ENCODE measurements at regions not wholly inside any gene's neighbourhood (a gene's known extent, or its start where the extent isn't known, plus 50 kb on each side); places are given as distances from the start of the nearest gene placed in this dataset.

DNA sequence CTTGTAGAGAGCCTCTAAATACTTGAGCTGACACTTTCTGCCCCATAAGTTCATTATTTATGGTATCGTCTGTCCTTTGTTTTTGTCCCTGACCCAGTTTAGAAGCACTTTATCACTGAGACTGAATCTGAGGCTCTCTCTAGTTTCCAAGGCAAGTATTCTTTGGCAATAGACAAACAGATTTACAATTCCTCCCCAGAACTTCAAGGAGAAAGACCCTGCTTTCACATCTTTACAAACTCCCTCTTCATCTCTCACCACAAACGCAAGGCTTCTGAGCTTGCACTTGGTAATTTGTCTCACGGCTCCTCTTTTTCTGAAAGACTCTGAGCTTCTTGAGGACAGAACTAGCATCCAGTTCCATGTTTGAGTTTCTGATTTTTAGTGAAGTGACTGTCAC is 49.8 kb upstream of the PARP11 start:
- no peak for DNase-seq (ENCODE audit: low read depth in 2 of 2)
